Caco-2 (cell line): ENCODE measurements at regions not wholly inside any gene's neighbourhood (a gene's known extent, or its start where the extent isn't known, plus 50 kb on each side); places are given as distances from the start of the nearest gene placed in this dataset.

Source experiments
- BruUV-seq: library from RNA; stranded (reverse); fragments of 400-500 nt; replicated peaks from 2 replicates; lab custom pipeline; 2021; lab: Mats Ljungman, UMichigan
- CTCF ChIA-PET: fragments of 300-600 bp; sonication (Branson Sonifier 250); formaldehyde crosslinking; loops from one replicate; lab custom pipeline; 2022; ENCODE audit warnings: antibody characterized with exemption; lab: Charles Lee
- POLR2A ChIA-PET: fragments of 300-600 bp; sonication (Branson Sonifier 250); formaldehyde crosslinking; loops from one replicate; lab custom pipeline; 2022; ENCODE audit warnings: antibody characterized with exemption; lab: Charles Lee
- DNase-seq, 2 experiments: peaks; one replicate each; pipeline versions ENCODE4 v3.0.0 to v3.0.0-alpha.2; 2020 to 2022
- H3K27me3 ChIP-seq: replicated peaks from 2 replicates; pipeline ENCODE4 v1.6.0; 2011; ENCODE audit warnings: low read length; ENCODE audit not compliant: control insufficient read depth, insufficient read depth
- H3K36me3 ChIP-seq: 2 replicates; pipeline ENCODE4 v1.5.1; 2011; ENCODE audit warnings: low read length; ENCODE audit not compliant: control insufficient read depth, insufficient read depth
- H3K4me1 ChIP-seq: fragments of 250-450 bp; sonication (Bioruptor Pico); 2 replicates; pipeline ENCODE4 v1.5.1; 2020; ENCODE audit warnings: mild to moderate bottlenecking
- H3K4me3 ChIP-seq: 2 replicates; pipeline ENCODE4 v1.5.1; 2011; ENCODE audit warnings: low read depth, mild to moderate bottlenecking, control low read depth, low read length
- H3K9me3 ChIP-seq: fragments of 250-450 bp; sonication (Bioruptor Pico); 2 replicates; pipeline ENCODE4 v1.5.1; 2020; ENCODE audit warnings: mild to moderate bottlenecking, moderate library complexity
- H3K27ac Mint-ChIP-seq: one replicate; pipeline ENCODE4 v1.8.0; 2022; ENCODE audit warnings: mixed read lengths; ENCODE audit not compliant: unreplicated experiment
- H3K27me3 Mint-ChIP-seq: one replicate; pipeline ENCODE4 v1.8.0; 2022; ENCODE audit warnings: mixed read lengths; ENCODE audit not compliant: insufficient read depth, unreplicated experiment
- H3K36me3 Mint-ChIP-seq: one replicate; pipeline ENCODE4 v1.8.0; 2022; ENCODE audit warnings: mild to moderate bottlenecking, mixed read lengths; ENCODE audit not compliant: insufficient read depth, unreplicated experiment
- H3K4me1 Mint-ChIP-seq: one replicate; pipeline ENCODE4 v1.8.0; 2022; ENCODE audit warnings: low read depth, mixed read lengths; ENCODE audit not compliant: unreplicated experiment
- H3K4me3 Mint-ChIP-seq: one replicate; pipeline ENCODE4 v1.8.0; 2022; ENCODE audit warnings: mild to moderate bottlenecking, moderate library complexity, mixed read lengths; ENCODE audit not compliant: unreplicated experiment
- H3K9me3 Mint-ChIP-seq: one replicate; pipeline ENCODE4 v1.8.0; 2022; ENCODE audit warnings: mixed read lengths; ENCODE audit not compliant: unreplicated experiment
- intact Hi-C: fragments of 100-400 bp; cut with micrococcal nuclease; formaldehyde crosslinking; loops from one replicate; pipeline ENCODE4 v1.10.0; 2022; ENCODE audit not compliant: unreplicated experiment
- TF ChIP-seq, protein P1 (sequence below), 2 experiments: fragments of 200-600 bp in 1 of 2; IDR thresholded peaks; 1 replicate in 1 of 2; 2 replicates in 1 of 2; pipeline versions ENCODE4 v1.5.1 to v1.8.0; 2011 to 2022; ENCODE audit warnings: antibody characterized with exemption in 1 of 2, control low read depth in 1 of 2, inconsistent platforms in 1 of 2, low read depth in 1 of 2, low read length in 1 of 2, mild to moderate bottlenecking in 1 of 2, moderate library complexity in 1 of 2; ENCODE audit not compliant: insufficient read depth in 1 of 2, severe bottlenecking in 1 of 2, unreplicated experiment in 1 of 2

DNA sequence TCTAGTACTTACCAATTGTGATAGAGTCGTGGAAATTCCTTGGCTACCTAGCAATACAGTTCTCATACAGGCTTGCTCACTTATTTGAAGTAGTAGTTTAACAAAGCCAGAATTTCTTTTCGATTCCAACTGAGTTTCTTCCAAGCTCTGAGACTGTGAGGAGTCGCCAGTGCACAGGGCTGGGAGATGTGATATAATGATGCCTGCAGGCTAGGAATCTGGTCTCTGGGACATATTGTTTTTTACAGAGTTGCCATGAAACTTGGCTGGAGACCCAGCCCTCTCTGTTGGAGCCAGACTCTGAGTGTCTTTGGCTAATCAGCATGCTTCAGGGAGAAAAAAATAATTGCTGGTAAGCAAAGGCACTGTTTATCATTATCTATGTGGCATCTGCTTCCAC is 698.8 kb upstream of the GOT2 start:
- Histone ChIP-seq H3K27me3 (no peaks in the 10 kb centered on the region), H3K4me1 (no peaks in the 10 kb centered on the region), H3K36me3 (no peaks in the 10 kb centered on the region), H3K9me3 (no peaks in the 10 kb centered on the region), H3K4me3 (no peak overlapping the region)
- H3K36me3 Mint-ChIP-seq = no peaks in the 10 kb centered on the region
- DNase-seq = no peak
- no peaks in the 10 kb centered on the region for H3K4me1 Mint-ChIP-seq
- no peak overlapping the region for H3K27ac Mint-ChIP-seq
- no peaks in the 10 kb centered on the region for H3K9me3 Mint-ChIP-seq
- intact Hi-C loops = no loop called here
- no TSS peak for BruUV-seq
- POLR2A ChIA-PET = no interaction called here
- H3K27me3 Mint-ChIP-seq = no peaks in the 10 kb centered on the region
- no peak overlapping the region for H3K4me3 Mint-ChIP-seq
- TF ChIP-seq, protein P1, sequence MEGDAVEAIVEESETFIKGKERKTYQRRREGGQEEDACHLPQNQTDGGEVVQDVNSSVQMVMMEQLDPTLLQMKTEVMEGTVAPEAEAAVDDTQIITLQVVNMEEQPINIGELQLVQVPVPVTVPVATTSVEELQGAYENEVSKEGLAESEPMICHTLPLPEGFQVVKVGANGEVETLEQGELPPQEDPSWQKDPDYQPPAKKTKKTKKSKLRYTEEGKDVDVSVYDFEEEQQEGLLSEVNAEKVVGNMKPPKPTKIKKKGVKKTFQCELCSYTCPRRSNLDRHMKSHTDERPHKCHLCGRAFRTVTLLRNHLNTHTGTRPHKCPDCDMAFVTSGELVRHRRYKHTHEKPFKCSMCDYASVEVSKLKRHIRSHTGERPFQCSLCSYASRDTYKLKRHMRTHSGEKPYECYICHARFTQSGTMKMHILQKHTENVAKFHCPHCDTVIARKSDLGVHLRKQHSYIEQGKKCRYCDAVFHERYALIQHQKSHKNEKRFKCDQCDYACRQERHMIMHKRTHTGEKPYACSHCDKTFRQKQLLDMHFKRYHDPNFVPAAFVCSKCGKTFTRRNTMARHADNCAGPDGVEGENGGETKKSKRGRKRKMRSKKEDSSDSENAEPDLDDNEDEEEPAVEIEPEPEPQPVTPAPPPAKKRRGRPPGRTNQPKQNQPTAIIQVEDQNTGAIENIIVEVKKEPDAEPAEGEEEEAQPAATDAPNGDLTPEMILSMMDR (IDR thresholded peaks at IDR 0.05; ENCODE audit: insufficient read depth in 1 of 2, low read depth in 1 of 2, low read length in 1 of 2, severe bottlenecking in 1 of 2, unreplicated experiment in 1 of 2) = no peak
- CTCF ChIA-PET = no interaction called here

GRCh38 chr16:59432276-59432675 is 698.2 kb upstream of the GOT2 start:
- ChIA-PET CTCF (no interaction called here), POLR2A (no interaction called here)
- Histone ChIP-seq H3K9me3 (no peaks in the 10 kb centered on the region), H3K4me1 (no peaks in the 10 kb centered on the region), H3K36me3 (no peaks in the 10 kb centered on the region), H3K27me3 (no peaks in the 10 kb centered on the region), H3K4me3 (no peak overlapping the region)
- no peaks in the 10 kb centered on the region for H3K9me3 Mint-ChIP-seq
- H3K36me3 Mint-ChIP-seq = no peaks in the 10 kb centered on the region
- no peaks in the 10 kb centered on the region for H3K27me3 Mint-ChIP-seq
- TF ChIP-seq, protein P1 (IDR thresholded peaks at IDR 0.05; ENCODE audit: insufficient read depth in 1 of 2, low read depth in 1 of 2, low read length in 1 of 2, severe bottlenecking in 1 of 2, unreplicated experiment in 1 of 2) = no peak
- intact Hi-C loops = no loop called here
- no peak overlapping the region for H3K27ac Mint-ChIP-seq
- no peak for DNase-seq
- no peak overlapping the region for H3K4me3 Mint-ChIP-seq
- no TSS peak for BruUV-seq
- no peaks in the 10 kb centered on the region for H3K4me1 Mint-ChIP-seq

DNA sequence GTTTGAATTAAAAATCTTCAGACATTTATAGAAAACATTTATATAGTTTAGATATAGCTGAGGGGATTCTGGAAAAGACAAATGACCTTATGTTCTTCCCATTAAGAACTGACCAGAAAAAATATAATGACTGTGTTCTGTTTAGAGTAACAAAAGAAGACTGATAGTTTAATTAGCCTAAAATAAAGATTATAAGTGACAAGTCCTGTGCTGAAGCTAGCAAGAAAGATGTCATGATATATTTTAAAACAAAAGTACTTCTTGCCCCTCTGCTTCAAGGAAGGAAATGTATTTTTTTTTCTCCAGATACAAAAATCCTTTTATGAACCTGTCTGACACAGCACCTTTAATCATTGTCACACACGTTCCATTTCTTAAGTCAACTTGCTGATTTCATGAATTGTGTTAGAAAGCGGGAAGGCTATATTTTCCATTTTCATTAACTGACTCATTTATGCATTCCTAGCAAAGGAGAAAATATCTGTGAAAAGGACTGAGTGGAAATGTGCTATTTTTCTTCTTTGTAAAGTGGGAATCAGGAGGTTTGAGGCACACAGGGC is 690.7 kb upstream of the GOT2 start:
- no peak for DNase-seq
- no peaks in the 10 kb centered on the region for H3K36me3 Mint-ChIP-seq
- CTCF ChIA-PET = no interaction called here
- H3K4me1 ChIP-seq = no peaks in the 10 kb centered on the region
- H3K27me3 ChIP-seq = no peaks in the 10 kb centered on the region
- H3K9me3 ChIP-seq = no peaks in the 10 kb centered on the region
- H3K27me3 Mint-ChIP-seq = no peaks in the 10 kb centered on the region
- intact Hi-C loops = no loop called here
- H3K4me1 Mint-ChIP-seq = no peaks in the 10 kb centered on the region
- POLR2A ChIA-PET = no interaction called here
- H3K9me3 Mint-ChIP-seq = no peaks in the 10 kb centered on the region
- no peak overlapping the region for H3K27ac Mint-ChIP-seq
- TF ChIP-seq, protein P1 (IDR thresholded peaks at IDR 0.05; ENCODE audit: insufficient read depth in 1 of 2, low read depth in 1 of 2, low read length in 1 of 2, severe bottlenecking in 1 of 2, unreplicated experiment in 1 of 2) = no peak
- no TSS peak for BruUV-seq
- H3K36me3 ChIP-seq = no peaks in the 10 kb centered on the region
- no peak overlapping the region for H3K4me3 ChIP-seq
- no peak overlapping the region for H3K4me3 Mint-ChIP-seq
